ENCODE measurements at regions not wholly inside any gene's neighbourhood (a gene's known extent, or its start where the extent isn't known, plus 50 kb on each side); places are given as distances from the start of the nearest gene placed in this dataset.

- TF ChIP-seq CTCF (IDR thresholded peaks at IDR 0.05 in 2 of 3, conservative IDR thresholded peaks at IDR 0.05 in 1 of 3; ENCODE audit: borderline replicate concordance in 1 of 3, insufficient read depth in 1 of 3, low read depth in 2 of 3, low read length in 2 of 3) (no peak), POLR2A (IDR thresholded peaks at IDR 0.05; ENCODE audit: borderline replicate concordance, extremely low read depth, insufficient read depth, insufficient read length) (no peak), EZH2 (IDR thresholded peaks at IDR 0.05) (no peak), MAX (IDR thresholded peaks at IDR 0.05) (no peak), RAD21 (IDR thresholded peaks at IDR 0.05; ENCODE audit: low read depth) (no peak)
Observed at GRCh38 chr5:107134931-107135330, 535.8 kb downstream of the EFNA5 start.

Measured in HCT116 (cell line).